Stimulated activated CD4-positive, alpha-beta T cell treated with anti-CD3 and anti-CD28 coated beads, Interleukin-15, amount 100 ng/mL, for 48 hours (primary cell): ENCODE measurements at regions not wholly inside any gene's neighbourhood (a gene's known extent, or its start where the extent isn't known, plus 50 kb on each side); places are given as distances from the start of the nearest gene placed in this dataset.

Experiments
- DNase-seq, 2 donors: peaks; one replicate each; pipeline ENCODE4 v3.0.0-alpha.2; 2020; ENCODE audit warnings: low read depth in 2 of 2

GRCh38 chr3:124599779-124600693 lies 130.2 kb upstream of the UMPS start:
- no peak for DNase-seq

- no peak for DNase-seq
Observed at GRCh38 chr3:124600765-124601164, 129.5 kb upstream of the UMPS start.

GRCh38 chr3:124601190-124601589 lies 129.1 kb upstream of the UMPS start:
- DNase-seq, result no peak

GRCh38 chr3:124602980-124603627 lies 127.1 kb upstream of the UMPS start:
- DNase-seq, result no peak

GRCh38 chr3:124605781-124606579 lies 124.3 kb upstream of the UMPS start:
- no peak for DNase-seq

GRCh38 chr3:124607163-124607562 lies 123.1 kb upstream of the UMPS start:
- DNase-seq, result no peak

- DNase-seq, result no peak
Observed at GRCh38 chr3:124609402-124609801, 120.8 kb upstream of the UMPS start.

GRCh38 chr3:124610130-124610529 lies 120.1 kb upstream of the UMPS start:
- DNase-seq, result no peak

- no peak for DNase-seq
Observed at GRCh38 chr3:124611520-124611919, 118.7 kb upstream of the UMPS start.

GRCh38 chr3:124615896-124616543 lies 114.2 kb upstream of the UMPS start:
- DNase-seq, result no peak

- DNase-seq, result no peak
Observed at GRCh38 chr3:124617177-124617576, 113.1 kb upstream of the UMPS start.

GRCh38 chr3:124619887-124620599 lies 110.2 kb upstream of the UMPS start:
- DNase-seq, result no peak

GRCh38 chr3:124620600-124621063 lies 109.6 kb upstream of the UMPS start:
- no peak for DNase-seq

GRCh38 chr3:124621498-124621897 lies 108.8 kb upstream of the UMPS start:
- no peak for DNase-seq

- DNase-seq, result no peak
Observed at GRCh38 chr3:124625074-124625473, 105.2 kb upstream of the UMPS start.

- DNase-seq, result no peak
Observed at GRCh38 chr3:124627501-124627908, 102.7 kb upstream of the UMPS start.

- DNase-seq, result no peak
Observed at GRCh38 chr3:124628863-124629262, 101.4 kb upstream of the UMPS start.

GRCh38 chr3:124629497-124629896 lies 100.8 kb upstream of the UMPS start:
- DNase-seq, result no peak

- DNase-seq, result no peak
Observed at GRCh38 chr3:124630960-124631359, 99.3 kb upstream of the UMPS start.

- DNase-seq, result no peak
Observed at GRCh38 chr3:124631727-124632126, 98.5 kb upstream of the UMPS start.

GRCh38 chr3:124632566-124633140 lies 97.6 kb upstream of the UMPS start:
- no peak for DNase-seq
